Neuronal stem cell (in vitro differentiated cells): ENCODE measurements at regions not wholly inside any gene's neighbourhood (a gene's known extent, or its start where the extent isn't known, plus 50 kb on each side); places are given as distances from the start of the nearest gene placed in this dataset.

ENCODE experiments used
- DNase-seq: peaks from one replicate; pipeline ENCODE4 v3.0.0-alpha.2; 2013; ENCODE audit warnings: low spot score
- H2AFZ ChIP-seq: one replicate; pipeline ENCODE4 v1.6.1; 2013; ENCODE audit warnings: mild to moderate bottlenecking, low read length, inconsistent platforms
- H2AK5ac ChIP-seq: 2 replicates; pipeline ENCODE4 v1.6.1; 2013; ENCODE audit warnings: low read depth, mild to moderate bottlenecking, inconsistent platforms, low read length, moderate library complexity, mixed read lengths
- H2BK120ac ChIP-seq: 2 replicates; pipeline ENCODE4 v1.6.1; 2013; ENCODE audit warnings: low read depth, mild to moderate bottlenecking, inconsistent platforms, low read length, moderate library complexity, mixed read lengths
- H2BK12ac ChIP-seq: one replicate; pipeline ENCODE4 v1.6.1; 2013; ENCODE audit warnings: low read length, inconsistent platforms
- H2BK15ac ChIP-seq: 2 replicates; pipeline ENCODE4 v1.6.1; 2013; ENCODE audit warnings: mild to moderate bottlenecking, low read length, inconsistent platforms, mixed read lengths
- H2BK5ac ChIP-seq: one replicate; pipeline ENCODE4 v1.6.1; 2013; ENCODE audit warnings: inconsistent platforms, mild to moderate bottlenecking, low read length, moderate library complexity
- H3K14ac ChIP-seq: one replicate; pipeline ENCODE4 v1.6.1; 2013; ENCODE audit warnings: low read length, inconsistent platforms
- H3K18ac ChIP-seq: 2 replicates; pipeline ENCODE4 v1.6.1; 2013; ENCODE audit warnings: low read length, inconsistent platforms
- H3K23ac ChIP-seq: 2 replicates; pipeline ENCODE4 v1.6.1; 2013; ENCODE audit warnings: low read depth, mild to moderate bottlenecking, mixed read lengths, low read length, inconsistent platforms; ENCODE audit not compliant: poor library complexity
- H3K27ac ChIP-seq: replicated peaks from 3 replicates; pipeline ENCODE4 v1.5.1; 2013; ENCODE audit warnings: low read length, inconsistent platforms
- H3K27me3 ChIP-seq, 3 experiments: 2 replicates each; pipeline ENCODE4 v1.6.1; 2013; ENCODE audit warnings: low read length in 3 of 3, mild to moderate bottlenecking in 2 of 3, inconsistent platforms in 1 of 3, low read depth in 1 of 3, mixed read lengths in 1 of 3, moderate library complexity in 1 of 3; ENCODE audit not compliant: control insufficient read depth in 3 of 3, insufficient read depth in 3 of 3
- H3K36me3 ChIP-seq, 2 donors: replicated peaks in 1 of 2; 2 replicates each; pipeline ENCODE4 v1.6.1; 2013; ENCODE audit warnings: low read length in 2 of 2; ENCODE audit not compliant: control insufficient read depth in 2 of 2, insufficient read depth in 2 of 2
- H3K4ac ChIP-seq: 2 replicates; pipeline ENCODE4 v1.6.1; 2013; ENCODE audit warnings: inconsistent platforms, mild to moderate bottlenecking, low read length, moderate library complexity
- H3K4me1 ChIP-seq, 2 donors: 1 replicate in 1 of 2; 2 replicates in 1 of 2; pipeline ENCODE4 v1.6.1; 2013; ENCODE audit warnings: low read length in 2 of 2, low read depth in 1 of 2; ENCODE audit not compliant: control insufficient read depth in 2 of 2, insufficient read depth in 1 of 2
- H3K4me2 ChIP-seq: one replicate; pipeline ENCODE4 v1.6.1; 2013; ENCODE audit warnings: mild to moderate bottlenecking, low read length, inconsistent platforms; ENCODE audit not compliant: insufficient read depth, poor library complexity, severe bottlenecking
- H3K4me3 ChIP-seq, 2 donors: 2 replicates each; pipeline ENCODE4 v1.5.1; 2013; ENCODE audit warnings: low read length in 2 of 2, mild to moderate bottlenecking in 2 of 2, inconsistent platforms in 1 of 2, moderate library complexity in 1 of 2
- H3K79me1 ChIP-seq: one replicate; pipeline ENCODE4 v1.6.1; 2013; ENCODE audit warnings: low read depth, mild to moderate bottlenecking, inconsistent platforms, low read length, moderate library complexity
- H3K9ac ChIP-seq: one replicate; pipeline ENCODE4 v1.6.1; 2013; ENCODE audit warnings: mild to moderate bottlenecking, low read depth, low read length, inconsistent platforms; ENCODE audit not compliant: poor library complexity
- H3K9me3 ChIP-seq, 2 donors: replicated peaks in 1 of 2; 2 replicates each; pipeline versions ENCODE3 to v1.6.1; 2013; ENCODE audit warnings: low read length in 2 of 2, mild to moderate bottlenecking in 2 of 2, inconsistent platforms in 1 of 2, low read depth in 1 of 2, mixed read lengths in 1 of 2, moderate library complexity in 1 of 2; ENCODE audit not compliant: control insufficient read depth in 2 of 2, insufficient read depth in 1 of 2
- H4K8ac ChIP-seq: one replicate; pipeline ENCODE4 v1.6.1; 2013; ENCODE audit warnings: low read depth, mild to moderate bottlenecking, inconsistent platforms, low read length, moderate library complexity
- H4K91ac ChIP-seq: one replicate; pipeline ENCODE4 v1.6.1; 2013; ENCODE audit warnings: low read length, low read depth, mild to moderate bottlenecking, inconsistent platforms; ENCODE audit not compliant: poor library complexity
- WGBS, 2 donors: extraction: QIAGEN DNeasy Blood & Tissue Kit; methylation state at CpG; one replicate each; pipeline ENCODE4 v1.1.7; 2013; ENCODE audit warnings: missing lambda C conversion rate in 2 of 2, mixed read lengths in 1 of 2; ENCODE audit not compliant: insufficient read length in 2 of 2, insufficient replicate concordance in 1 of 2; ENCODE audit errors: extremely low coverage in 2 of 2; 5-methylcytosine and 5-hydroxymethylcytosine counted together

DNA sequence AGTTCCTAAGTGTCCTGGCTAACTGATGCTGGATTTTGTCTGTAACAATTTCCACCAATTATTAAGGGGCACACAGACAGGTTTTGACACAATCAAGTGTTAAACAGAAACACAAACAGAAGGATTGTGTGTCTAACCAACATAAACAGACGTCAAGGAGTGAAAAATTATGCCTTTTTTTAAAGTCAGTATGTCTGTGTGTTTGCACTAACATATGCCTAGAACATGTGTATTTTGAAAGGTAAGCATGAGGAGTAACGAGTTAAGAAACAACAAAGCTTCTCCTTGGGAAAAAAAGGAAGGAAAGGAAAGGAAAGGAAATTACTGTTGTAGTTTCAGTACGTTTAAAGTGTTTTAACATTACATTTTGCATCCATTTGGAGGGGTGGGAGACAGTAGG lies 466.3 kb upstream of the ID4 start:
- no peak overlapping the region for H3K9ac ChIP-seq
- no CpG with 5 or more reads among the region's 3 CpGs for WGBS, 2 donors
- no peak overlapping the region for H3K23ac ChIP-seq
- peak overlapping the region; percentile 27 for H2AFZ ChIP-seq
- H3K27me3 ChIP-seq: no peaks in the 10 kb centered on the region
- no peaks in the 10 kb centered on the region for H3K79me1 ChIP-seq
- no peak overlapping the region for H3K27ac ChIP-seq
- no peak overlapping the region for H4K8ac ChIP-seq
- H4K91ac ChIP-seq: no peak overlapping the region
- H2BK12ac ChIP-seq: no peak overlapping the region
- H3K4me1 ChIP-seq: peaks cover 6 to 24% of the 10 kb centered on the region in 2 donors
- peaks cover 0 to 3% of the 10 kb centered on the region in 2 donors for H3K9me3 ChIP-seq
- H3K18ac ChIP-seq: no peak overlapping the region
- no peak overlapping the region for H2AK5ac ChIP-seq
- no peak overlapping the region for H3K4ac ChIP-seq
- H3K14ac ChIP-seq: no peak overlapping the region
- H3K4me3 ChIP-seq: no peak overlapping the region
- H3K36me3 ChIP-seq: no peaks in the 10 kb centered on the region
- H2BK5ac ChIP-seq: no peak overlapping the region
- no peak overlapping the region for H3K4me2 ChIP-seq
- no peak overlapping the region for H2BK15ac ChIP-seq
- no peak overlapping the region for H2BK120ac ChIP-seq
- no peak for DNase-seq

DNA sequence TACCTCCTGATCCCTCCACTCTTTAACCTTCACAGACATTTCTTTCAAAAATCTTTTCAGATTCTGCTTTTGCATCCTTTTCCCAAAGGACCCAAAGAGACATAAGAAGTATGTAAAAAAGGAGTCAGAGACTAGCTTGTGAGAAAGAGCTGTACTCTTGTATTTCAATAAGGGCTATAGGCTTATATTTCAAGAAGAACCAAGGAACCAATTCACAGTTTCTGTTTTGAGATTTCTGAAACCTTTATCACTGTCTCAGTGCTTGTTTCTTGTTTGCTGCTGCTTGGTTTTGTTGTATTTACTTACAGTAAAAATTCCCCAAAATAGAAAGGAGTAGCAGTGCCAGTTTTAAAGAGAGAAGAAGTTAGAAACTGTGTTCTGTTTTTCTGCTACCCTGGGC lies 461.6 kb upstream of the ID4 start:
- no peak overlapping the region for H3K14ac ChIP-seq

DNA sequence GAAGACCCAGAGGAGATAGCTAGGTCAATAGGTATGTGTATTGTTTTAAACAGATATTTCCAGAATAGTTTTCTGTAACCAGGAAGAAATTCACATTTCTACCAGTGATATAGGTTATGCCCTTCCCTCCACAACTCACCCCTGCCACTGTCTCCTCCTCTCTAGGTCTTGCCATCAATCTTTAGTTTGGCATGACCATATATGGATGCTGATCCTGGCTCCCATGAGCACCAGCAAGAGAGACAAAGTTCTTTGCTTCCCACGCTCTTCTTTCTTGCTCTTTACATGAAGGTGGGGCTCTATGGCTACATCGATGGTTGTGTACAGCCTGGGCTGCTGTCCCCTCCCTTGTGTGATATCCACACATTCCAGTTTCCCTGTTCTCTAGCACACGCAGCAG lies 459.4 kb upstream of the ID4 start:
- no peak overlapping the region for H2BK120ac ChIP-seq
- peak overlapping the region; percentile 84 for H3K18ac ChIP-seq
- H2AFZ ChIP-seq: no peak overlapping the region
- no peak overlapping the region for H3K14ac ChIP-seq
- no peak overlapping the region for H4K8ac ChIP-seq
- no peak for DNase-seq
- no peak overlapping the region for H2BK12ac ChIP-seq
- no peaks in the 10 kb centered on the region for H3K36me3 ChIP-seq
- no peaks in the 10 kb centered on the region for H3K9me3 ChIP-seq
- no peak overlapping the region for H2BK5ac ChIP-seq
- H4K91ac ChIP-seq: no peak overlapping the region
- no peak overlapping the region for H3K4me3 ChIP-seq
- no peak overlapping the region for H3K9ac ChIP-seq
- WGBS, 2 donors: no CpG with 5 or more reads among the region's 3 CpGs
- no peak overlapping the region for H3K27ac ChIP-seq
- H3K4ac ChIP-seq: no peak overlapping the region
- H3K27me3 ChIP-seq: no peaks in the 10 kb centered on the region
- H2BK15ac ChIP-seq: peak overlapping the region; percentile 18
- H3K23ac ChIP-seq: no peak overlapping the region
- H2AK5ac ChIP-seq: no peak overlapping the region
- H3K4me2 ChIP-seq: no peak overlapping the region
- no peaks in the 10 kb centered on the region for H3K79me1 ChIP-seq
- peaks cover 0 to 2% of the 10 kb centered on the region in 2 donors for H3K4me1 ChIP-seq

More for the DNA sequence above, 461.6 kb upstream of the ID4 start:
- Histone ChIP-seq H3K36me3 (no peaks in the 10 kb centered on the region), H2AK5ac (no peak overlapping the region), H2AFZ (no peak overlapping the region), H3K23ac (no peak overlapping the region), H3K27me3 (no peaks in the 10 kb centered on the region), H4K8ac (no peak overlapping the region), H4K91ac (no peak overlapping the region), H3K9me3 (no peaks in the 10 kb centered on the region), H3K27ac (no peak overlapping the region), H3K9ac (no peak overlapping the region), H2BK12ac (no peak overlapping the region), H2BK120ac (no peak overlapping the region), H3K4me2 (no peak overlapping the region), H2BK5ac (no peak overlapping the region), H3K4ac (no peak overlapping the region), H3K79me1 (no peaks in the 10 kb centered on the region), H2BK15ac (no peak overlapping the region), H3K4me1 (peaks cover 4 to 6% of the 10 kb centered on the region in 2 donors), H3K18ac (no peak overlapping the region), H3K4me3 (no peak overlapping the region)
- no peak for DNase-seq

DNA sequence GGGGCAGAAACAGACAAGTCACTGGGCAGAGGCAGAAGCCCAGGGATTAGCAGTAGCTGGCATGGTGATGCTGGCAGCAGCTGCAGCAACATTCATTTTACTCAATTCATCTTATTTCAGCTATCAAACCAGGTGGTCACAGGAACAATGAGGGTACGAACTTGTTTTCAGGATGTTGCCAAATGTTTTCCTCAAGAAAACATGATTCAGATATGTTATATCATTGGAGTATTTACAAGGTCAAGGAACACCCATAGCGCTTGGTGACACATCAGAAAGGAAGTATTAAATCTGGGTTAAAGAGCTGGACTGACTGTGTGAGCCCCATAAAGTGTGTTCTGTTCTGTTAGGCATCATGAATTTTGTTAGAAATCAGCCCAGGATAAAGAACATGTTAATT lies 456.9 kb upstream of the ID4 start:
- no peak overlapping the region for H3K23ac ChIP-seq
- H3K79me1 ChIP-seq: no peaks in the 10 kb centered on the region
- H3K9ac ChIP-seq: no peak overlapping the region
- no peaks in the 10 kb centered on the region for H3K9me3 ChIP-seq
- no peak overlapping the region for H2BK5ac ChIP-seq
- no peaks in the 10 kb centered on the region for H3K36me3 ChIP-seq
- no CpG with 5 or more reads among the region's 2 CpGs for WGBS, 2 donors
- H3K4me2 ChIP-seq: no peak overlapping the region
- no peaks in the 10 kb centered on the region for H3K27me3 ChIP-seq
- no peak overlapping the region for H3K27ac ChIP-seq
- H2BK120ac ChIP-seq: no peak overlapping the region
- DNase-seq: no peak
- H3K4me3 ChIP-seq: no peak overlapping the region
- H2BK12ac ChIP-seq: no peak overlapping the region
- no peak overlapping the region for H3K4ac ChIP-seq
- H2BK15ac ChIP-seq: no peak overlapping the region
- H2AFZ ChIP-seq: no peak overlapping the region
- H3K14ac ChIP-seq: no peak overlapping the region
- no peak overlapping the region for H2AK5ac ChIP-seq
- H3K18ac ChIP-seq: no peak overlapping the region
- H4K91ac ChIP-seq: no peak overlapping the region
- no peak overlapping the region for H4K8ac ChIP-seq
- H3K4me1 ChIP-seq: peaks cover 0 to 2% of the 10 kb centered on the region in 2 donors
